ENCODE measurements at regions not wholly inside any gene's neighbourhood (a gene's known extent, or its start where the extent isn't known, plus 50 kb on each side); places are given as distances from the start of the nearest gene placed in this dataset.
"Not testable (repeated sequence)": the region's sequence is repeated elsewhere in the genome, so short reads cannot be mapped to it uniquely, and the experiment has no call there.

GRCh38 chr6:85191656-85192055, 258.2 kb upstream of the NT5E start:
- DNase-seq, result no peak

- no peak for DNase-seq
Observed at GRCh38 chr6:85186546-85187175, 263.2 kb upstream of the NT5E start.

GRCh38 chr6:85185977-85186376, 263.9 kb upstream of the NT5E start:
- DNase-seq, result no peak

- DNase-seq, result no peak
Observed at GRCh38 chr6:85183841-85184240, 266.0 kb upstream of the NT5E start.

GRCh38 chr6:85172705-85173104, 277.2 kb upstream of the NT5E start:
- DNase-seq, result no peak

GRCh38 chr6:85172161-85172560, 277.7 kb upstream of the NT5E start:
- DNase-seq, result no peak

GRCh38 chr6:85169189-85169588, 280.7 kb upstream of the NT5E start:
- no peak for DNase-seq

- DNase-seq, result no peak
Observed at GRCh38 chr6:85168146-85168545, 281.7 kb upstream of the NT5E start.

- no peak for DNase-seq
Observed at GRCh38 chr6:85166114-85166741, 283.7 kb upstream of the NT5E start.

- DNase-seq, result no peak
Observed at GRCh38 chr6:85163156-85164080, 286.5 kb upstream of the NT5E start.

GRCh38 chr6:85157311-85157710, 292.6 kb upstream of the NT5E start:
- no peak for DNase-seq

GRCh38 chr6:85143676-85144075, 306.2 kb upstream of the NT5E start:
- no peak for DNase-seq

- no peak for DNase-seq
Observed at GRCh38 chr6:85137865-85138264, 312.0 kb upstream of the NT5E start.

- DNase-seq, result no peak
Observed at GRCh38 chr6:85136310-85136709, 313.6 kb upstream of the NT5E start.

GRCh38 chr6:85135376-85136094, 314.3 kb upstream of the NT5E start:
- no peak for DNase-seq

GRCh38 chr6:85134172-85134571, 315.7 kb upstream of the NT5E start:
- DNase-seq, result no peak

- DNase-seq, result no peak
Observed at GRCh38 chr6:85132091-85132490, 317.8 kb upstream of the NT5E start.

GRCh38 chr6:85130743-85131142, 319.1 kb upstream of the NT5E start:
- no peak for DNase-seq

GRCh38 chr6:85129881-85130280, 320.0 kb upstream of the NT5E start:
- DNase-seq, result no peak

GRCh38 chr6:85128781-85129180, 321.1 kb upstream of the NT5E start:
- DNase-seq, result no peak

GRCh38 chr6:85128256-85128655, 321.6 kb upstream of the NT5E start:
- DNase-seq, result not testable (repeated sequence)

GRCh38 chr6:85127696-85128243, 322.1 kb upstream of the NT5E start:
- no peak for DNase-seq

- DNase-seq, result no peak
Observed at GRCh38 chr6:85127168-85127498, 322.8 kb upstream of the NT5E start.

Data from NCI-H1105 (cell line).